T-helper 22 cell (primary cell): ENCODE measurements at regions not wholly inside any gene's neighbourhood (a gene's known extent, or its start where the extent isn't known, plus 50 kb on each side); places are given as distances from the start of the nearest gene placed in this dataset.

ENCODE experiments used
- DNase-seq: peaks from one replicate; pipeline ENCODE4 v3.0.0-alpha.2; 2020; ENCODE audit warnings: low read depth

GRCh38 chr13:74476365-74476764 lies 342.2 kb upstream of the KLF12 start:
- no peak for DNase-seq

GRCh38 chr13:74466864-74467263 lies 332.7 kb upstream of the KLF12 start:
- DNase-seq, result no peak

GRCh38 chr13:74466020-74466419 lies 331.8 kb upstream of the KLF12 start:
- no peak for DNase-seq

GRCh38 chr13:74465271-74465670 lies 331.1 kb upstream of the KLF12 start:
- DNase-seq, result no peak

GRCh38 chr13:74464670-74465069 lies 330.5 kb upstream of the KLF12 start:
- DNase-seq, result no peak

GRCh38 chr13:74461011-74461410 lies 326.8 kb upstream of the KLF12 start:
- DNase-seq, result no peak

- no peak for DNase-seq
Measured at GRCh38 chr13:74452881-74453280, 318.7 kb upstream of the KLF12 start.

GRCh38 chr13:74452176-74452575 lies 318.0 kb upstream of the KLF12 start:
- DNase-seq, result no peak

- no peak for DNase-seq
Measured at GRCh38 chr13:74450964-74451363, 316.8 kb upstream of the KLF12 start.

GRCh38 chr13:74450525-74450845 lies 316.3 kb upstream of the KLF12 start:
- DNase-seq, result no peak

GRCh38 chr13:74449811-74450524 lies 315.8 kb upstream of the KLF12 start:
- no peak for DNase-seq

- no peak for DNase-seq
Measured at GRCh38 chr13:74444864-74445479, 310.8 kb upstream of the KLF12 start.

GRCh38 chr13:74444161-74444571 lies 310.0 kb upstream of the KLF12 start:
- DNase-seq, result no peak

- DNase-seq, result no peak
Measured at GRCh38 chr13:74443631-74444030, 309.4 kb upstream of the KLF12 start.

GRCh38 chr13:74442751-74443150 lies 308.5 kb upstream of the KLF12 start:
- DNase-seq, result no peak

- no peak for DNase-seq
Measured at GRCh38 chr13:74438901-74439300, 304.7 kb upstream of the KLF12 start.

- DNase-seq, result no peak
Measured at GRCh38 chr13:74434782-74435181, 300.6 kb upstream of the KLF12 start.

- DNase-seq, result no peak
Measured at GRCh38 chr13:74424455-74424854, 290.3 kb upstream of the KLF12 start.

- no peak for DNase-seq
Measured at GRCh38 chr13:74423434-74423833, 289.2 kb upstream of the KLF12 start.

- DNase-seq, result no peak
Measured at GRCh38 chr13:74414458-74414857, 280.3 kb upstream of the KLF12 start.

GRCh38 chr13:74413482-74413881 lies 279.3 kb upstream of the KLF12 start:
- no peak for DNase-seq

GRCh38 chr13:74409551-74409950 lies 275.3 kb upstream of the KLF12 start:
- no peak for DNase-seq

GRCh38 chr13:74406420-74406819 lies 272.2 kb upstream of the KLF12 start:
- no peak for DNase-seq

GRCh38 chr13:74398599-74398998 lies 264.4 kb upstream of the KLF12 start:
- no peak for DNase-seq
